Stimulated activated CD4-positive, alpha-beta T cell treated with anti-CD3 and anti-CD28 coated beads, Interleukin-15, amount 100 ng/mL, for 48 hours (primary cell): ENCODE measurements at regions not wholly inside any gene's neighbourhood (a gene's known extent, or its start where the extent isn't known, plus 50 kb on each side); places are given as distances from the start of the nearest gene placed in this dataset.

Experiments used
- DNase-seq, 2 donors: peaks; one replicate each; pipeline ENCODE4 v3.0.0-alpha.2; 2020; ENCODE audit warnings: low read depth in 2 of 2

GRCh38 chr22:27224485-27225374, 567.3 kb downstream of the MIAT start:
- DNase-seq: no peak

- no peak for DNase-seq
Observed at GRCh38 chr22:27226666-27227065, 569.3 kb downstream of the MIAT start.

- DNase-seq: no peak
Observed at GRCh38 chr22:27228771-27229170, 571.4 kb downstream of the MIAT start.

GRCh38 chr22:27230189-27230588, 571.4 kb downstream of the MN1 start:
- DNase-seq: no peak

GRCh38 chr22:27231266-27231665, 570.3 kb downstream of the MN1 start:
- no peak for DNase-seq

- DNase-seq: no peak
Observed at GRCh38 chr22:27232077-27232476, 569.5 kb downstream of the MN1 start.

- DNase-seq: no peak
Observed at GRCh38 chr22:27237080-27237741, 564.3 kb downstream of the MN1 start.

- DNase-seq: no peak
Observed at GRCh38 chr22:27238935-27239510, 562.5 kb downstream of the MN1 start.

GRCh38 chr22:27239520-27239919, 562.0 kb downstream of the MN1 start:
- DNase-seq: no peak

GRCh38 chr22:27240298-27241075, 561.1 kb downstream of the MN1 start:
- DNase-seq: no peak

- no peak for DNase-seq
Observed at GRCh38 chr22:27241430-27242321, 559.9 kb downstream of the MN1 start.

GRCh38 chr22:27242474-27242873, 559.1 kb downstream of the MN1 start:
- no peak for DNase-seq

- no peak for DNase-seq
Observed at GRCh38 chr22:27242917-27243589, 558.5 kb downstream of the MN1 start.

- no peak for DNase-seq
Observed at GRCh38 chr22:27244328-27244727, 557.2 kb downstream of the MN1 start.

GRCh38 chr22:27245056-27245455, 556.5 kb downstream of the MN1 start:
- no peak for DNase-seq

GRCh38 chr22:27246558-27246957, 555.0 kb downstream of the MN1 start:
- DNase-seq: no peak

- DNase-seq: no peak
Observed at GRCh38 chr22:27247701-27248434, 553.7 kb downstream of the MN1 start.

- DNase-seq: no peak
Observed at GRCh38 chr22:27250418-27250817, 551.1 kb downstream of the MN1 start.

GRCh38 chr22:27250886-27251285, 550.7 kb downstream of the MN1 start:
- no peak for DNase-seq

- DNase-seq: no peak
Observed at GRCh38 chr22:27251563-27251962, 550.0 kb downstream of the MN1 start.
